BLaER1 (cell line): ENCODE measurements at regions not wholly inside any gene's neighbourhood (a gene's known extent, or its start where the extent isn't known, plus 50 kb on each side); places are given as distances from the start of the nearest gene placed in this dataset.

Experiments
- H3K27ac ChIP-seq: shearing (Covaris generic); formaldehyde crosslinking; 2 replicates; pipeline ENCODE4 v1.8.1; 2022
- H3K27me3 ChIP-seq: shearing (Covaris generic); formaldehyde crosslinking; 2 replicates; pipeline ENCODE4 v1.8.1; 2022
- H3K36me3 ChIP-seq: shearing (Covaris generic); formaldehyde crosslinking; 2 replicates; pipeline ENCODE4 v1.8.1; 2022
- H3K4me1 ChIP-seq: shearing (Covaris generic); formaldehyde crosslinking; 2 replicates; pipeline ENCODE4 v1.8.1; 2022
- H3K4me2 ChIP-seq: shearing (Covaris generic); formaldehyde crosslinking; 2 replicates; pipeline ENCODE4 v1.8.1; 2022
- H3K4me3 ChIP-seq: shearing (Covaris generic); formaldehyde crosslinking; 2 replicates; pipeline ENCODE4 v1.8.1; 2022
- H3K9ac ChIP-seq: shearing (Covaris generic); formaldehyde crosslinking; 2 replicates; pipeline ENCODE4 v1.8.1; 2022
- H3K9me3 ChIP-seq: shearing (Covaris generic); formaldehyde crosslinking; 2 replicates; pipeline ENCODE4 v1.8.1; 2022
- H4K20me1 ChIP-seq: shearing (Covaris generic); formaldehyde crosslinking; 2 replicates; pipeline ENCODE4 v1.8.1; 2022
- Cebpa-rat ChIP-seq: shearing (Covaris generic); IDR thresholded peaks from 2 replicates; pipeline ENCODE4 v1.8.1; 2022

DNA sequence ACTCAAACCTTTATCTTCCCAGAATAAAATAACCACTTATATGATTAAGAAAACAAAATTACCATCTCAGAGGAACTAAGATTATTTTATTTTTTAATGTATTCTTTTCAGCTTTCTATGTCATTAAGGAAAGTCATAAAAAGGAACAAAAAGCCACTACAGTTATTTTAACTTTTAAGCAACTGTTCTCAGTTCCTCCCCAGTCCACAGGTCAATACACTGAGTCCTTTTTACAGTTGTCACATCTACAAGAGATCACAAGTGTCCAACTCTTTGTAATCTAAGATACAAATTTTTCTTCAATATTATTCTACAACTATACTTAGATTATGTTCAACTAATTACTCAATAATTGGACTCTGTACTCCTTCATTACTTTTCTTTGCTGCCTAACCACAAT is 782.8 kb upstream of the ACO1 start:
- Histone ChIP-seq H3K27ac (no peak overlapping the region), H4K20me1 (no peaks in the 10 kb centered on the region), H3K9me3 (no peaks in the 10 kb centered on the region), H3K4me2 (no peak overlapping the region), H3K4me1 (no peaks in the 10 kb centered on the region), H3K27me3 (no peaks in the 10 kb centered on the region), H3K9ac (no peak overlapping the region), H3K4me3 (no peak overlapping the region), H3K36me3 (no peaks in the 10 kb centered on the region)
- TF ChIP-seq Cebpa-rat, result no peak

DNA sequence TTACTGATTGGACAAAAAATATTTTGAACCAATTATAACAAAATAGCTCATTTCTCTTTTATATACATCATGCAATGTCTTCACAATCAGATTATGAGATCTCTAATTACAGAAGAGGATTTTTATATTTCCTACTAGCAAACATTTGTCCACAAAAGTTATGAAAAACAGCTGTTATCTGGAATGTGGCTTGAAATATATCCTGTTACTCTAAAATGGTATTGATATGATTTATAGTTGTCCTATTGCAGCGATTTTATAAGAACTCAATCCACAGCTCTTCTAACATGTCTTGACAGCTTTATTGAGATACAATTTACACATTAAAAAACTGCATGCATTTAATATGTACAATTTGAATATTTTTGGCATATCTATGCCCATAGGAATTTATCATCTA is 779.9 kb upstream of the ACO1 start:
- no peaks in the 10 kb centered on the region for H4K20me1 ChIP-seq
- no peak overlapping the region for H3K4me3 ChIP-seq
- no peak for TF ChIP-seq Cebpa-rat
- no peak overlapping the region for H3K4me2 ChIP-seq
- H3K36me3 ChIP-seq, result no peaks in the 10 kb centered on the region
- H3K9ac ChIP-seq, result no peak overlapping the region
- H3K4me1 ChIP-seq, result no peaks in the 10 kb centered on the region
- H3K27ac ChIP-seq, result no peak overlapping the region
- no peaks in the 10 kb centered on the region for H3K9me3 ChIP-seq
- no peaks in the 10 kb centered on the region for H3K27me3 ChIP-seq

DNA sequence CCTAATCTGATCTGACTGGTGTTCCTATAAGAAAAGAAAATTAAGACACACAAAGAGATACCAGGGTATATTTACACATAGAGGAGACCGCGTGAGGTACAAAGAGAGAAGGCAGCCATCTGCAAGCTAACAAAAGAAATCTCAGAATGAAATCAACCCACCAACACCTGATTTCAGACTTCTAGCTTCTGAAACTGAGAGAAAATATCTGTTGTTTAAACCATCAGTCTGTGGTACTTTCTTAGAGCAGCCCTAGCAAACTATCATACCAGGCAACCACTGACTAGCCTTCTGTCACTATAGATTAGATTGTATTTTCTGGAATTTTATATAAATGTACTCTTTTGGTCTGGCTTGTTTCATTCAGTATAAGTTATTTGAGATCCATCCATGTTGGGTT is 779.3 kb upstream of the ACO1 start:
- H3K4me2 ChIP-seq, result no peak overlapping the region

DNA sequence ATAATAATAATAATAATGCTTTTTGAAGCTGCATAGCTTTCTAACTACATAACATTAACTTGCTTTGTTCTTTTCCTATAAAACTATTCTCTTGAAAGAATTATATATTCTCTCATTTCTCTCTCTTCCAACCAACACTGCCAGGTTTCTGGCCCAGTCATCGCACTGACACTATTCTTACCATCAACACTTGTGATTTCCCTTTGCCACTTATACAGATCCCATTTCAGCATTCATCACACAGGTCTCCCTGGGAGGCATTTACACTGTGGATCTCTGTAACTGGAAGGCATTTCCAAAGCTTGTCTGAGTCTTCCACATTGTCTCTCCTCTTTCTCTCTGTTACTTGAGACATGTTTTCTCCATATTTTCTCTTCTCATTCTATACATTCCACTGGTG is 777.8 kb upstream of the ACO1 start:
- Histone ChIP-seq H3K27me3 (no peaks in the 10 kb centered on the region), H3K36me3 (no peaks in the 10 kb centered on the region), H3K4me1 (no peaks in the 10 kb centered on the region), H3K9ac (no peak overlapping the region), H3K27ac (no peak overlapping the region), H4K20me1 (no peaks in the 10 kb centered on the region), H3K4me3 (no peak overlapping the region), H3K4me2 (no peak overlapping the region), H3K9me3 (no peaks in the 10 kb centered on the region)
- no peak for TF ChIP-seq Cebpa-rat

More for the DNA sequence above, 779.3 kb upstream of the ACO1 start:
- no peak overlapping the region for H3K4me3 ChIP-seq
- H3K36me3 ChIP-seq, result no peaks in the 10 kb centered on the region
- no peak for TF ChIP-seq Cebpa-rat
- H3K27me3 ChIP-seq, result no peaks in the 10 kb centered on the region
- no peaks in the 10 kb centered on the region for H3K4me1 ChIP-seq
- H3K9me3 ChIP-seq, result no peaks in the 10 kb centered on the region
- no peak overlapping the region for H3K9ac ChIP-seq
- H3K27ac ChIP-seq, result no peak overlapping the region
- no peaks in the 10 kb centered on the region for H4K20me1 ChIP-seq

DNA sequence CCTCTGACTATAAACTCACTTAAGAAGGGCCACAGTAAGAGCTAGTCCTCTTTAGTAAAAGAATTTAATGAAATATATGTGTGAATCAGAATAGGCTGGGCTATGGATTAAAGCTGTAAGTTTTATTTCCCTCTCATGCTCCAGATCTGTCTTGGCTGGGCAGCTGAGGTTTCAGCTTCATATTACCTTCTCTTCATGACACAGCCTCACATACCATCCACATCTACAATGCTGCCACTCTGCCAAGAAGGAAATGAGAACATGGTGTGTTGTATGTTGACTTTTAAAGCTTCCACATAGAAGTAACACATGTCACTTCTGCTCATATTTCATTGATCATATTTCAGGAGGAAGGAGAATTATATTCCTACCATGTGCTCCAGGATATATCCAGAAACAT is 776.0 kb upstream of the ACO1 start:
- Histone ChIP-seq H3K36me3 (no peaks in the 10 kb centered on the region), H3K9ac (no peak overlapping the region), H3K9me3 (no peaks in the 10 kb centered on the region), H3K4me1 (no peaks in the 10 kb centered on the region), H3K27ac (no peak overlapping the region), H3K27me3 (no peaks in the 10 kb centered on the region), H4K20me1 (no peaks in the 10 kb centered on the region), H3K4me2 (no peak overlapping the region), H3K4me3 (no peak overlapping the region)
- no peak for TF ChIP-seq Cebpa-rat

DNA sequence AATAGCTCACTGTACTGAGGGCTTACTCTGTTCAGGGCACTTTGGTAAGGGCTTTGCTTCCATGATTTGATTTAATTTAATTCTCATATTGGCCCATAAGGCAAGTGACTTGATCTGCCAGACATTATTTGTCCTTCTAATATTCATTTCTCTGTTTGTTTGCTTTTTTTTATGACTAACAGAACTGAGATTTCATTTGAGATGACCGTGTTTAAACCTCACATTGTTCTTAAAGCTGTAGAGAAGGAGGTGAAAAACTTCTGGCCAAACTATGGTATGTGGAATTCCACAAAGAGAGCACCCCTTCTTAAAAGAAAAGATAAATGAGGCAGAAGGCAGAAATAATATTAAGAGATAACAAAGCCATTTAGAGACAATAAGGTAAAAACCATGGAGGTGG is 775.6 kb upstream of the ACO1 start:
- no peaks in the 10 kb centered on the region for H3K36me3 ChIP-seq
- no peak overlapping the region for H3K27ac ChIP-seq
- H3K27me3 ChIP-seq, result no peaks in the 10 kb centered on the region
- H3K9ac ChIP-seq, result no peak overlapping the region
- H3K4me1 ChIP-seq, result no peaks in the 10 kb centered on the region
- H3K4me2 ChIP-seq, result no peak overlapping the region
- no peak overlapping the region for H3K4me3 ChIP-seq
- H3K9me3 ChIP-seq, result no peaks in the 10 kb centered on the region
- H4K20me1 ChIP-seq, result no peaks in the 10 kb centered on the region
- TF ChIP-seq Cebpa-rat, result no peak

DNA sequence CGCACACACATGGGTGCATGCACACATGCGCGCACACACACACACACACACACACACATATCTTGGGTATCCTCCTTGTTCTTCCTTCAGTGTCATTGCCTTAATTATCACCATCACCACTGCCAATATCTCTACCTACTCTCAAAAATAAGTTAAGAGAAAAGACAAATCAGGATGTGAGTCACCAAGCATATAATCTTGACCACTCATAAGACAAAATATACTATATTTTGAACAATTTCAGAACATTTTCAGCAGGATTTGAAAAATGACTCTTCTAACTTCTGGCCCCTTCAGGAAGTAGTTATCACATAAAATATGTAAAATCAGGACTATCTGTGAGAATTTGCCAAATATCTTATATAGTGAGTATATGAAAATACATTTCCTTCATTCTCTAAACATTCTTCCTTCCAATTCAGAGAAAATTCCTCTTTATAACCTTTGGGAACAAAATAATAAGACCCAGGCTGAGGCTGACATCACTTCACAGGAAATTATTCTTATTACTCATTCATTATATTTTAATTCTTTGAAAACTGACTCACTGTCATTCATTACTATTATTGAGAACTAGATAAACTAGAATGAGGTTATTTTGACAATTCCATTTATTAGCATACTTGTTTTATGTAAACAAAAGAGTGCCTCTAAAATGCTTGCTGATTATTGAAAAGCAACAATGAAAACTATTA is 772.0 kb upstream of the ACO1 start:
- Histone ChIP-seq H4K20me1 (no peaks in the 10 kb centered on the region), H3K36me3 (no peaks in the 10 kb centered on the region), H3K27ac (no peak overlapping the region), H3K4me2 (no peak overlapping the region), H3K4me3 (no peak overlapping the region), H3K27me3 (no peaks in the 10 kb centered on the region), H3K4me1 (no peaks in the 10 kb centered on the region), H3K9ac (no peak overlapping the region), H3K9me3 (no peaks in the 10 kb centered on the region)
- no peak for TF ChIP-seq Cebpa-rat

DNA sequence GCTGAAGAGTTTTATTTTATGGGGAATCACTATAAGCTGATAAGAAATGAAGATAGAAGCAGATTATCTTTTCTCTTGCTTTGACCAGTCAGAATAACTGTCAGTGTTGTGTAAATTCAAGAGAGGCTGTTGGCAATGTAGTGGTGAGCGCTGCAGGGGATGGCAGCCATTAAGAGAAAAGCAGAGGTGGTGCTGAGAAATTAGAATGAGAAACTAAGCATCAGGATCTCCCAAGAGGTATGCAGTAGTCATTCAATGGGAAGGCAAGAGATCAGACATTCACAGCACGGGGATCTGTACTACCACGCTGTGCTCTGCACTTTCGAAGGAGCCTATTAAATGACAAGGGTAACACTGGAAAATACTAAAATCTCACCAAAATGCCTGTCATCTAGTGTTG is 768.5 kb upstream of the ACO1 start:
- H3K27me3 ChIP-seq, result no peaks in the 10 kb centered on the region
- no peaks in the 10 kb centered on the region for H3K4me1 ChIP-seq
- no peaks in the 10 kb centered on the region for H3K36me3 ChIP-seq
- H3K4me3 ChIP-seq, result no peak overlapping the region
- no peaks in the 10 kb centered on the region for H3K9me3 ChIP-seq
- TF ChIP-seq Cebpa-rat, result no peak
- no peaks in the 10 kb centered on the region for H4K20me1 ChIP-seq
- H3K9ac ChIP-seq, result no peak overlapping the region
- no peak overlapping the region for H3K27ac ChIP-seq
- no peak overlapping the region for H3K4me2 ChIP-seq

DNA sequence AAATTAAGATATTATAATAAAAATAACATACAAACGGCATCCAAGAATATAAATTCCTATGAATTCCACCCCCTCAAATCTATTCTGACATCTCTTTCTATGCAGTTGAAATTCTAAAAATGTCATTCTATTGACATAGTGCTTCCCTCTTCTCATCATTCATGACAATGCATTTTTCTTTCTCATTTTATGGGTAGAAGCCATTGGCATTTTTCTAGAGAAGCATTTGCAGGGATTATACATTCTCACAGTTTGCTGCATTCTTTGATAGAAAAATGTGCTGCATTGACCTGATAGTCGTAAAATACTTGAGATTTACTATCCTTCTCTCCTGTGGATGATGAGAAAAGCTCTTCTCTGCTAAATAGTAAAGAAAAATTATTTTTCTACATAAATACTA is 760.9 kb upstream of the ACO1 start:
- no peaks in the 10 kb centered on the region for H4K20me1 ChIP-seq
- H3K27me3 ChIP-seq, result no peaks in the 10 kb centered on the region
- H3K36me3 ChIP-seq, result no peaks in the 10 kb centered on the region
- H3K4me1 ChIP-seq, result no peaks in the 10 kb centered on the region
- no peak overlapping the region for H3K4me3 ChIP-seq
- H3K9me3 ChIP-seq, result no peaks in the 10 kb centered on the region
- no peak for TF ChIP-seq Cebpa-rat
- no peak overlapping the region for H3K27ac ChIP-seq
- H3K9ac ChIP-seq, result no peak overlapping the region
- no peak overlapping the region for H3K4me2 ChIP-seq

DNA sequence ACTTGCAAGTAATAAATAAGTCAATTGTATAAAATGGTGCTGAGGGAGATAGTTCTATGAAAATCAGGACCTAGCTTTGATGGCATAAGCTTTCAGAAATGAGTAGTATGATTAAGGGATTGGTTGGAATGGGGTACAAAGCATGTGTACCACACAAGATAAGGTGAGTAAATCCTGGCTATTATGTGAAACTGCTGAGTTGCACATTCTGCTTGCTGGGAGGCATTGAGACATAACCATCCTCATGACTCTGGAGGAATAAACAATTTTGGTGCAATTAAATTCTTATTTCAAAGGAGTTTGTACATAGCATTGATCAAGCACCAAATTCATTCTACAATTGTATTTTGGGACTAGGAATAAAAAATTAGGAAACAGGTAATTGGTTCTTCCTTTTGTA is 755.2 kb upstream of the ACO1 start:
- TF ChIP-seq Cebpa-rat, result no peak
- no peaks in the 10 kb centered on the region for H4K20me1 ChIP-seq
- no peak overlapping the region for H3K27ac ChIP-seq
- no peak overlapping the region for H3K4me2 ChIP-seq
- H3K9me3 ChIP-seq, result no peaks in the 10 kb centered on the region
- no peak overlapping the region for H3K4me3 ChIP-seq
- no peaks in the 10 kb centered on the region for H3K36me3 ChIP-seq
- H3K4me1 ChIP-seq, result peaks cover 7% of the 10 kb centered on the region
- H3K9ac ChIP-seq, result no peak overlapping the region
- no peaks in the 10 kb centered on the region for H3K27me3 ChIP-seq

DNA sequence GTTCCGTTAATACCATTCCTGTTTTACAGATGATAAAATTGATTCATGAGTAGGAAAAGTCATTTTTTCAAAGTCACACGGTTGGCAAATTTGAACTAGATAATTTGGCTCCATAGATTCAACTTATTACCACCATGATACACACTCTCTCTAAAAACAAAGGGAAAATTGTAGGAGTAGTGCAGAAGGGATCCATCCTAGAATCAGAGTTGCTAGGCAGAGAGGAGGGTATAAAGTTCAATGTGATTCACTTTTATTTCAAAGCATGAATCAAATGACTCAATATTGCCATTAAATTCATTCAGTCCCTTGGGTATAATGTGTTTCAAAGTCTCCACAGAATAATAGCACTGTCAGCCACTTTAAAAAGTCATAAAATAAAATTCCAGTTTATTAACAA is 747.2 kb upstream of the ACO1 start:
- no peak overlapping the region for H3K9ac ChIP-seq
- no peaks in the 10 kb centered on the region for H3K36me3 ChIP-seq
- no peak for TF ChIP-seq Cebpa-rat
- H3K4me2 ChIP-seq, result no peak overlapping the region
- H4K20me1 ChIP-seq, result no peaks in the 10 kb centered on the region
- no peak overlapping the region for H3K4me3 ChIP-seq
- no peaks in the 10 kb centered on the region for H3K9me3 ChIP-seq
- H3K27me3 ChIP-seq, result no peaks in the 10 kb centered on the region
- no peaks in the 10 kb centered on the region for H3K4me1 ChIP-seq
- no peak overlapping the region for H3K27ac ChIP-seq
